ENCODE measurements at regions not wholly inside any gene's neighbourhood (a gene's known extent, or its start where the extent isn't known, plus 50 kb on each side); places are given as distances from the start of the nearest gene placed in this dataset.

DNA sequence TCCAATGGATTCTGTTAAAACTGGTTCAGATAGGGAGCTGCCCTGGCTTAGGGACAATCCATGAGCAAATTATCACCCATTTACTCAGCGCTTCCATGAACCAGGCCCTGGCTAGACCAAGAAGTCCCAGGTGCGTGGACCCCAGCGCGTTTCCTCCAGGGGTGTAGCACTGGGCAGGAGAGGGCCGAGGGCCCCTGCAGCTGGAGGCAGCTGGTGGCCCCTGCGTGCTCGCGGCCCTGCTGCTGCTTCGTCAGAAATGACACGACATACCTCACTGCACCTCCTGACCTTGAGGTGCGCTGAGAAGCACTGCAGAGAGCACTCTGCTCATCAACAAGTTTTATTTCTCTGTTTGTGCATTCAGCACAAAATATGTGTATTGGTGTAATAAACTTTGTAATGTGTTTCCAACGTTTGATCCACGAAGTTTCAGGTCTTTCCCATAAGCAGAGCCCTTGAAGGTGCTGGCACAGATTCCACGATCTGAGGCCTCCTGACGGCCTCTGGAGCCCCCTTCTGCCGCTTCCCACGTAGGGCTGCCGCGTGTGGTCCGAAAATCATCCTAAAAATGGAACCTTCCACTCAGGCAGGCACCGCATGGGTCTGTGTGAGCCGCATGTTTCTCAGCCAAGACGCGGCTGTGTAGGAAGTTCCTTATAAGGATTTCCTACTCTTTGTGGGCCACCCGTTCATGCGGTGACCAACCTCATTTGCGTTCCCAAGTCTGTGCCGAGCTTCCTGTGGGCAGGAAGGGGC lies 50.8 kb upstream of the ZCCHC14 start:
- H3K36me3 ChIP-seq = no peaks in the 10 kb centered on the region
- peaks cover 6 to 36% of the 10 kb centered on the region in 2 donors for H3K4me1 ChIP-seq
- no peak for DNase-seq (ENCODE audit: low spot score in 2 of 2)
- no peak overlapping the region for H3K27ac ChIP-seq
- intact Hi-C loops (cut with DNase I) = loop anchor here (2.0 to 5.0 kb wide), 3 partner anchors 27 to 127 kb away; no protein-coding TSS in a partner anchor
- no peaks in the 10 kb centered on the region for H3K27me3 ChIP-seq
- H3K9me3 ChIP-seq = peaks cover 0 to 4% of the 10 kb centered on the region in 2 donors
- TF ChIP-seq, protein P1, sequence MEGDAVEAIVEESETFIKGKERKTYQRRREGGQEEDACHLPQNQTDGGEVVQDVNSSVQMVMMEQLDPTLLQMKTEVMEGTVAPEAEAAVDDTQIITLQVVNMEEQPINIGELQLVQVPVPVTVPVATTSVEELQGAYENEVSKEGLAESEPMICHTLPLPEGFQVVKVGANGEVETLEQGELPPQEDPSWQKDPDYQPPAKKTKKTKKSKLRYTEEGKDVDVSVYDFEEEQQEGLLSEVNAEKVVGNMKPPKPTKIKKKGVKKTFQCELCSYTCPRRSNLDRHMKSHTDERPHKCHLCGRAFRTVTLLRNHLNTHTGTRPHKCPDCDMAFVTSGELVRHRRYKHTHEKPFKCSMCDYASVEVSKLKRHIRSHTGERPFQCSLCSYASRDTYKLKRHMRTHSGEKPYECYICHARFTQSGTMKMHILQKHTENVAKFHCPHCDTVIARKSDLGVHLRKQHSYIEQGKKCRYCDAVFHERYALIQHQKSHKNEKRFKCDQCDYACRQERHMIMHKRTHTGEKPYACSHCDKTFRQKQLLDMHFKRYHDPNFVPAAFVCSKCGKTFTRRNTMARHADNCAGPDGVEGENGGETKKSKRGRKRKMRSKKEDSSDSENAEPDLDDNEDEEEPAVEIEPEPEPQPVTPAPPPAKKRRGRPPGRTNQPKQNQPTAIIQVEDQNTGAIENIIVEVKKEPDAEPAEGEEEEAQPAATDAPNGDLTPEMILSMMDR (IDR thresholded peaks at IDR 0.05) = peak in 1 of 3 experiments; percentile 33
- no peak overlapping the region for H3K4me3 ChIP-seq

DNA sequence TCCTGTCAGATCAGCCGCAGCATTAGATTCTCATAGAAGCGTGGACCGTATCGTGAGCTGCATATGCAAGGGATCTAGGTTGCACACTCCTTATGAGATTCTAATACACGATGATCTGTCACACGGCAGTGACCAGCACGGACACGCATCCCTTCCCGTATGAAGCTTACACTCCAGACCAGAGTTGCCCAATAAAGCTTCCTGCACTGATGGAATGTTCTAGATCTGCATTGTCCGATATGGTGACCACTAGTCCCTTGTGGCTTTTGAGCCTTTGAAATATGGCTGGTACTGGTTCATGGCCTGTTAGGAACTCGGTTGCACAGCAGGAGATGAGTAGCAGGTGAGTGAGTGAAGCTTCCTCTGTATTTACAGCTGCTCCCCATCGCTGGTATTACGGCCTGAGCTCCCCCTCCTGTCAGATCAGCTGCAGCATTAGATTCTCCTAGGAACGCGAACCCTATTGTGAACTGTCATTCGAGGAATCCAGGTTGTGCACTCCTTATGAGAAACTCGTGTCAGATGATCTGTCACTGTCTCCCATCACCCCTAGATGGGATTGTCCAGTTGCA lies 49.8 kb upstream of the ZCCHC14 start:
- intact Hi-C loops (cut with DNase I) = loop anchor here (2.0 to 5.0 kb wide), 3 partner anchors 28 to 126 kb away; no protein-coding TSS in a partner anchor
- Histone ChIP-seq H3K27me3 (no peaks in the 10 kb centered on the region), H3K9me3 (peaks cover 0 to 4% of the 10 kb centered on the region in 2 donors), H3K36me3 (no peaks in the 10 kb centered on the region), H3K4me1 (peaks cover 6 to 42% of the 10 kb centered on the region in 2 donors), H3K27ac (peak overlapping the region; percentile 96 to 98), H3K4me3 (peak overlapping the region in 1 of 2 donors; percentile 62)
- no peak for DNase-seq (ENCODE audit: low spot score in 2 of 2)
- TF ChIP-seq, protein P1 (IDR thresholded peaks at IDR 0.05) = no peak
